ENCODE measurements at regions not wholly inside any gene's neighbourhood (a gene's known extent, or its start where the extent isn't known, plus 50 kb on each side); places are given as distances from the start of the nearest gene placed in this dataset.

DNA sequence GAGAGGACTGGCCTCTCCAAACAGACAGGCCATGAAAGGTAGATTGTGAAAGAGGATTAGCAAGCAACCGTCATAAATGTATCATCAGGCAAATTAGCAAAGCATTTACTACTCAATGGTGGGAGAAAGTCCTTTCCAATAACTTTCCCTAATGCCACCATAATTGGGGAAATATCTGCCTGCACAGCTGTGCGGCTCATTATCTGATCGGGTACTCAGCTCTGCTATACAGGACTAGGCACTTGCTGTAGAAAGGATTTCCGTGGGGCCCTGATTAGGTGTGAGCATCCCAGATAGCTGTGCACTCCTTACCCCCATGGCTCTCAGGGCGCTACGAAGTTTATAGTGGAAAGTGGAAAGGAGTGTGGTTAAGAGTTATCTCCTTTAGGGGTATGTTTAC, 309.7 kb upstream of the PLET1 start:
- TF ChIP-seq TAF1 (IDR thresholded peaks at IDR 0.05; ENCODE audit: borderline replicate concordance, insufficient read depth, low read length) (no peak), POLR2AphosphoS5 (IDR thresholded peaks at IDR 0.05; ENCODE audit: low read depth, low read length) (no peak), SIN3A (IDR thresholded peaks at IDR 0.05; ENCODE audit: borderline replicate concordance, insufficient read depth, low read length) (no peak)
- TF ChIP-seq, protein P1, sequence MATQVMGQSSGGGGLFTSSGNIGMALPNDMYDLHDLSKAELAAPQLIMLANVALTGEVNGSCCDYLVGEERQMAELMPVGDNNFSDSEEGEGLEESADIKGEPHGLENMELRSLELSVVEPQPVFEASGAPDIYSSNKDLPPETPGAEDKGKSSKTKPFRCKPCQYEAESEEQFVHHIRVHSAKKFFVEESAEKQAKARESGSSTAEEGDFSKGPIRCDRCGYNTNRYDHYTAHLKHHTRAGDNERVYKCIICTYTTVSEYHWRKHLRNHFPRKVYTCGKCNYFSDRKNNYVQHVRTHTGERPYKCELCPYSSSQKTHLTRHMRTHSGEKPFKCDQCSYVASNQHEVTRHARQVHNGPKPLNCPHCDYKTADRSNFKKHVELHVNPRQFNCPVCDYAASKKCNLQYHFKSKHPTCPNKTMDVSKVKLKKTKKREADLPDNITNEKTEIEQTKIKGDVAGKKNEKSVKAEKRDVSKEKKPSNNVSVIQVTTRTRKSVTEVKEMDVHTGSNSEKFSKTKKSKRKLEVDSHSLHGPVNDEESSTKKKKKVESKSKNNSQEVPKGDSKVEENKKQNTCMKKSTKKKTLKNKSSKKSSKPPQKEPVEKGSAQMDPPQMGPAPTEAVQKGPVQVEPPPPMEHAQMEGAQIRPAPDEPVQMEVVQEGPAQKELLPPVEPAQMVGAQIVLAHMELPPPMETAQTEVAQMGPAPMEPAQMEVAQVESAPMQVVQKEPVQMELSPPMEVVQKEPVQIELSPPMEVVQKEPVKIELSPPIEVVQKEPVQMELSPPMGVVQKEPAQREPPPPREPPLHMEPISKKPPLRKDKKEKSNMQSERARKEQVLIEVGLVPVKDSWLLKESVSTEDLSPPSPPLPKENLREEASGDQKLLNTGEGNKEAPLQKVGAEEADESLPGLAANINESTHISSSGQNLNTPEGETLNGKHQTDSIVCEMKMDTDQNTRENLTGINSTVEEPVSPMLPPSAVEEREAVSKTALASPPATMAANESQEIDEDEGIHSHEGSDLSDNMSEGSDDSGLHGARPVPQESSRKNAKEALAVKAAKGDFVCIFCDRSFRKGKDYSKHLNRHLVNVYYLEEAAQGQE (IDR thresholded peaks at IDR 0.05; ENCODE audit: insufficient read depth in 1 of 2, low read depth in 2 of 2, low read length in 2 of 2): no peak

- no peak for TF ChIP-seq SIN3A (IDR thresholded peaks at IDR 0.05; ENCODE audit: borderline replicate concordance, insufficient read depth, low read length)
- no peak for TF ChIP-seq TAF1 (IDR thresholded peaks at IDR 0.05; ENCODE audit: borderline replicate concordance, insufficient read depth, low read length)
- TF ChIP-seq POLR2AphosphoS5 (IDR thresholded peaks at IDR 0.05; ENCODE audit: low read depth, low read length): no peak
- TF ChIP-seq FOXP2 (optimal IDR thresholded peaks at IDR 0.05; ENCODE audit: borderline replicate concordance, extremely low read depth, extremely low read length, insufficient read depth): no peak
- TF ChIP-seq, protein P1 (IDR thresholded peaks at IDR 0.05; ENCODE audit: insufficient read depth in 1 of 2, low read depth in 2 of 2, low read length in 2 of 2): no peak
Measured at GRCh38 chr11:112579282-112579681, 318.6 kb upstream of the PLET1 start.

DNA sequence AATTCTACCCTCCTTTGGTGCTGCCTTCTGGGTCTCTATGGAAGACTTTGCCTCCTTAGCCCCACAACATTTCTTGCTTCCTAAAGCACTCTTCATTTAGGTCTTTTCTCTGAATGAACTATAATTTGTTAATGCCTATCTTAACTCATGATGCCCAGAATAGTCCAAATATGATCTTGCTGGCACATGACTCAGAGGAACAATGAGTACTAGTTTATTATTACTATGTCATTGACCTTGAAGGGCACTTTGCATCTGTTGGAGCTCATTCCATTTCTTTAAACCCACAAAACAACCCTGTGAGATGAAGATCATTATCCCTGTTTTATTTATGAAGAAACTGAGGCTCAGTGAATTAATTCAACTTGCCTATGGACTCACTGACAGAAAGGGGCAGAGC, 320.2 kb upstream of the PLET1 start:
- TF ChIP-seq, protein P1 (IDR thresholded peaks at IDR 0.05; ENCODE audit: insufficient read depth in 1 of 2, low read depth in 2 of 2, low read length in 2 of 2): no peak
- TF ChIP-seq TAF1 (IDR thresholded peaks at IDR 0.05; ENCODE audit: borderline replicate concordance, insufficient read depth, low read length) (no peak), POLR2AphosphoS5 (IDR thresholded peaks at IDR 0.05; ENCODE audit: low read depth, low read length) (no peak), SIN3A (IDR thresholded peaks at IDR 0.05; ENCODE audit: borderline replicate concordance, insufficient read depth, low read length) (no peak), FOXP2 (optimal IDR thresholded peaks at IDR 0.05; ENCODE audit: borderline replicate concordance, extremely low read depth, extremely low read length, insufficient read depth) (no peak)

DNA sequence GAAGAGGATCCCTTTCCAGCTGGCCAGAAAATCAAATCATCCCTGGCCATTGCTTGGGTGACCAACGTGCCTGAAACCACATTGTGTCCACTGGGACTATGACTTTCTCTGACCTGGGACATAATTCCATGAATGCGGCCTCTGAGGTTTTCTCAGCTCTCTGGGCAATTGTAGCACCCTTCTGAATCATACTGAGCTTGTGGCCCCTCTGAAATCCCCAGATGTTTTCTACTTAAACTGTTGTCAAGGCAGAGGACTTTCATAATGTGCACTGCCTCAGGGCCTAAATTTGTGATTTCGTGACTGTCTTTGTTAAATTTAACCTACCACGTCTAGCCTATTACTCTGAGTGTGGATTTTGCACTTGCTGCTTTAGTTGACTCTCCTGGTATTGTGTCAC, 321.1 kb upstream of the PLET1 start:
- TF ChIP-seq, protein P1 (IDR thresholded peaks at IDR 0.05; ENCODE audit: insufficient read depth in 1 of 2, low read depth in 2 of 2, low read length in 2 of 2): no peak
- TF ChIP-seq FOXP2 (optimal IDR thresholded peaks at IDR 0.05; ENCODE audit: borderline replicate concordance, extremely low read depth, extremely low read length, insufficient read depth) (no peak), SIN3A (IDR thresholded peaks at IDR 0.05; ENCODE audit: borderline replicate concordance, insufficient read depth, low read length) (no peak), POLR2AphosphoS5 (IDR thresholded peaks at IDR 0.05; ENCODE audit: low read depth, low read length) (no peak)

GRCh38 chr11:112582366-112582765, 321.7 kb upstream of the PLET1 start:
- TF ChIP-seq SIN3A (IDR thresholded peaks at IDR 0.05; ENCODE audit: borderline replicate concordance, insufficient read depth, low read length) (no peak), TAF1 (IDR thresholded peaks at IDR 0.05; ENCODE audit: borderline replicate concordance, insufficient read depth, low read length) (no peak), POLR2AphosphoS5 (IDR thresholded peaks at IDR 0.05; ENCODE audit: low read depth, low read length) (no peak), FOXP2 (optimal IDR thresholded peaks at IDR 0.05; ENCODE audit: borderline replicate concordance, extremely low read depth, extremely low read length, insufficient read depth) (no peak)
- TF ChIP-seq, protein P1 (IDR thresholded peaks at IDR 0.05; ENCODE audit: insufficient read depth in 1 of 2, low read depth in 2 of 2, low read length in 2 of 2): no peak
